ENCODE measurements at regions not wholly inside any gene's neighbourhood (a gene's known extent, or its start where the extent isn't known, plus 50 kb on each side); places are given as distances from the start of the nearest gene placed in this dataset.

DNA sequence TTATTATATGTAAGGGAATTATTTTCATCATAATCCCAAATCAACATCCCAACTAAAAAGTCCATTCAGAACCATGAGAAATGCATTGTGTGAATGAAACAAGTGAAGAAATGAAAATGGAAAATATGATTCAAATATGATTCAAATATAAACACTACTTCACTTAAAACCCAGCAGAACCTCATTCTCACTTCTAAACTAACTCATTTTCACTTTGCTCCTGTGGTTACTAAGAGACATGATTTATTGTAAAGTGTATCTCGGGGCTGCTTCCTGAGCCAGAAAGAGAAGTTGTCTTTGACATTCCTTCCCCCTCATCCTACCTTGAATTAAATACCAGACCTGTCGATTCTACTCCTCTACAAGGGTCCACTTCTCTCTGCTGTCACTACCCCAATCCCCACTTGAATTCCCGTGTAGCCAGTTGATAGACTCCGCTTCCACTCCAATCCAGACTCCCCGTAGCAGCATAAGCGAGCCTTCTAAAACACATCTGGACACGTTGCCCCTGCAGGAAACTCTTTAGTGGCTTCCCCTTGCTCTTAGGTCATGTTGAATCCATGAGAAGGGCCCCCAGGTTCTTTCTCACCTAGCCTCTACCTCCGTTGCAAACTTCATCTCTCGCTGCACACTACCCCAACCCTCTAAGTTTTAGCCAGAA lies 697.0 kb upstream of the ID2 start:
- H3K9ac ChIP-seq (ENCODE audit: extremely low read depth, low read length, poor library complexity, severe bottlenecking): no peak overlapping the region
- WGBS, 2 experiments (ENCODE audit: insufficient coverage in 1 of 2, insufficient read length in 1 of 2): 89 to 96% methylated on average over 8 to 9 of the region's 9 CpGs
- Mint-ChIP-seq H3K4me1 (peaks cover 3% of the 10 kb centered on the region), H3K27me3 (ENCODE audit: insufficient read depth) (no peaks in the 10 kb centered on the region), H3K4me3 (no peak overlapping the region), H3K9me3 (peaks cover 2% of the 10 kb centered on the region), H3K36me3 (ENCODE audit: low read depth) (no peaks in the 10 kb centered on the region), H3K27ac (no peak overlapping the region)
- no peak for DNase-seq
- no peaks in the 10 kb centered on the region for H3K27me3 ChIP-seq (ENCODE audit: control insufficient read depth, insufficient read depth, low read length, poor library complexity, severe bottlenecking)
- H3K9me3 ChIP-seq (ENCODE audit: control insufficient read depth, low read length): peaks cover 6% of the 10 kb centered on the region
- TF ChIP-seq, protein P1, sequence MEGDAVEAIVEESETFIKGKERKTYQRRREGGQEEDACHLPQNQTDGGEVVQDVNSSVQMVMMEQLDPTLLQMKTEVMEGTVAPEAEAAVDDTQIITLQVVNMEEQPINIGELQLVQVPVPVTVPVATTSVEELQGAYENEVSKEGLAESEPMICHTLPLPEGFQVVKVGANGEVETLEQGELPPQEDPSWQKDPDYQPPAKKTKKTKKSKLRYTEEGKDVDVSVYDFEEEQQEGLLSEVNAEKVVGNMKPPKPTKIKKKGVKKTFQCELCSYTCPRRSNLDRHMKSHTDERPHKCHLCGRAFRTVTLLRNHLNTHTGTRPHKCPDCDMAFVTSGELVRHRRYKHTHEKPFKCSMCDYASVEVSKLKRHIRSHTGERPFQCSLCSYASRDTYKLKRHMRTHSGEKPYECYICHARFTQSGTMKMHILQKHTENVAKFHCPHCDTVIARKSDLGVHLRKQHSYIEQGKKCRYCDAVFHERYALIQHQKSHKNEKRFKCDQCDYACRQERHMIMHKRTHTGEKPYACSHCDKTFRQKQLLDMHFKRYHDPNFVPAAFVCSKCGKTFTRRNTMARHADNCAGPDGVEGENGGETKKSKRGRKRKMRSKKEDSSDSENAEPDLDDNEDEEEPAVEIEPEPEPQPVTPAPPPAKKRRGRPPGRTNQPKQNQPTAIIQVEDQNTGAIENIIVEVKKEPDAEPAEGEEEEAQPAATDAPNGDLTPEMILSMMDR (conservative IDR thresholded peaks at IDR 0.05): no peak
- H3K4me1 ChIP-seq (ENCODE audit: control insufficient read depth, insufficient read depth, low read length): no peaks in the 10 kb centered on the region
- H3K4me3 ChIP-seq (ENCODE audit: low read length): no peak overlapping the region
- H3K36me3 ChIP-seq (ENCODE audit: control insufficient read depth, insufficient read depth, low read length): no peaks in the 10 kb centered on the region
- H3K27ac ChIP-seq (ENCODE audit: low read depth, low read length): no peak overlapping the region

DNA sequence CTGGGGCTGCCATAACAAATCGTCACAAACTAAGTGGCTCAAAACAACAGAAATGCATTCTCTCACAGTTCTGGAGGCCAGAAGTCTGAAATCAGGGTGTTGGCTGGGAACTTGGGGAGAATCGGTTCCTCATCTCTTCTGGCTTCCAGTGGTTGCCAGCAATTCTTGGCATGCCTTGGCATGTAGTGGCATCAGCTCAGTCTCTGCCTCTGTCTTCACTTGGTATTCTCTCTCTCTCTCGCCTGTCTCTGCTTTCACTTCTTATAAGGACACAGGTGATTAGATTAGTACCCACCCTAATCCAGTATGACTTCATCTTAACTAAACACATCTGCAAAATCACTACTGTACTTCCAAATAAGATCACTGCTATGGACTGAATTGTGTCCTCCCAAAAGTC lies 695.4 kb upstream of the ID2 start:
- no peak overlapping the region for H3K27ac ChIP-seq (ENCODE audit: low read depth, low read length)
- Mint-ChIP-seq H3K36me3 (ENCODE audit: low read depth) (no peaks in the 10 kb centered on the region), H3K4me3 (no peak overlapping the region), H3K9me3 (peaks cover 2% of the 10 kb centered on the region), H3K4me1 (no peaks in the 10 kb centered on the region), H3K27ac (no peak overlapping the region), H3K27me3 (ENCODE audit: insufficient read depth) (no peaks in the 10 kb centered on the region)
- 86 to 100% methylated on average over 3 of the region's 3 CpGs for WGBS, 2 experiments (ENCODE audit: insufficient coverage in 1 of 2, insufficient read length in 1 of 2)
- TF ChIP-seq, protein P1 (conservative IDR thresholded peaks at IDR 0.05): no peak
- no peak overlapping the region for H3K9ac ChIP-seq (ENCODE audit: extremely low read depth, low read length, poor library complexity, severe bottlenecking)
- H3K9me3 ChIP-seq (ENCODE audit: control insufficient read depth, low read length): peaks cover 6% of the 10 kb centered on the region
- no peaks in the 10 kb centered on the region for H3K4me1 ChIP-seq (ENCODE audit: control insufficient read depth, insufficient read depth, low read length)
- no peaks in the 10 kb centered on the region for H3K36me3 ChIP-seq (ENCODE audit: control insufficient read depth, insufficient read depth, low read length)
- H3K27me3 ChIP-seq (ENCODE audit: control insufficient read depth, insufficient read depth, low read length, poor library complexity, severe bottlenecking): no peaks in the 10 kb centered on the region
- no peak for DNase-seq
- no peak overlapping the region for H3K4me3 ChIP-seq (ENCODE audit: low read length)

DNA sequence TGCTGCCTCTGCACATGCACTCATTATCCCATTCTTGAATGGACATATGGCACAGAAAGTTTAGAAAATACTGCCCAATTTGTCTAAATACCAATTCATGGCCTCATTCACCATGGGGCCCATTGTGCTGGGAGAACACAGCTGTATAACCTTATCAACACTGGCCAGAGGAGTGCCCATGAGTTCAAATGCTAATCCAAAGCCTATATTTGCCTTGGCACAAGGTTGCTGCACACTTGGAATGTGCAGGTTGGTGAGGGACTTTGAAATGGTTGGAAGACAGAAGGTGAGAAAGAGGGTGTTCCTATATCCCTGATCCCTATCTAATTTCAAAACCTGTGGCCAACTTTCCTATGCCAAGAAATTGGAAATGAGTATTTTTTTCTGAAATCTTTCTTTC lies 693.9 kb upstream of the ID2 start:
- Mint-ChIP-seq H3K4me1 (no peaks in the 10 kb centered on the region), H3K27ac (no peak overlapping the region), H3K27me3 (ENCODE audit: insufficient read depth) (no peaks in the 10 kb centered on the region), H3K9me3 (no peaks in the 10 kb centered on the region), H3K36me3 (ENCODE audit: low read depth) (no peaks in the 10 kb centered on the region), H3K4me3 (no peak overlapping the region)
- Histone ChIP-seq H3K4me1 (ENCODE audit: control insufficient read depth, insufficient read depth, low read length) (no peaks in the 10 kb centered on the region), H3K36me3 (ENCODE audit: control insufficient read depth, insufficient read depth, low read length) (no peaks in the 10 kb centered on the region), H3K9ac (ENCODE audit: extremely low read depth, low read length, poor library complexity, severe bottlenecking) (no peak overlapping the region), H3K27ac (ENCODE audit: low read depth, low read length) (no peak overlapping the region), H3K9me3 (ENCODE audit: control insufficient read depth, low read length) (no peaks in the 10 kb centered on the region), H3K4me3 (ENCODE audit: low read length) (no peak overlapping the region), H3K27me3 (ENCODE audit: control insufficient read depth, insufficient read depth, low read length, poor library complexity, severe bottlenecking) (no peaks in the 10 kb centered on the region)
- TF ChIP-seq, protein P1 (conservative IDR thresholded peaks at IDR 0.05): no peak
- no peak for DNase-seq

Measured in endodermal cell (in vitro differentiated cells).